DMS 273 treated with DMSO at 0.1 percent for 48 hours (cell line): ENCODE measurements at regions not wholly inside any gene's neighbourhood (a gene's known extent, or its start where the extent isn't known, plus 50 kb on each side); places are given as distances from the start of the nearest gene placed in this dataset.
"Not testable (repeated sequence)": the region's sequence is repeated elsewhere in the genome, so short reads cannot be mapped to it uniquely, and the experiment has no call there.

Source experiments
- DNase-seq: peaks from one replicate; lab custom pipeline; 2025; lab: John Stamatoyannopoulos, UW

GRCh38 chrX:148268673-148269072 is 231.7 kb upstream of the AFF2 start:
- no peak for DNase-seq

GRCh38 chrX:148269513-148269912 is 230.9 kb upstream of the AFF2 start:
- no peak for DNase-seq

- DNase-seq = no peak
Measured at GRCh38 chrX:148270499-148270898, 229.9 kb upstream of the AFF2 start.

- DNase-seq = no peak
Measured at GRCh38 chrX:148271263-148271662, 229.2 kb upstream of the AFF2 start.

GRCh38 chrX:148281920-148282319 is 218.5 kb upstream of the AFF2 start:
- DNase-seq = no peak

- DNase-seq = no peak
Measured at GRCh38 chrX:148282504-148282903, 217.9 kb upstream of the AFF2 start.

GRCh38 chrX:148284056-148284455 is 216.4 kb upstream of the AFF2 start:
- DNase-seq = no peak

- DNase-seq = no peak
Measured at GRCh38 chrX:148284821-148285220, 215.6 kb upstream of the AFF2 start.

GRCh38 chrX:148288451-148288850 is 212.0 kb upstream of the AFF2 start:
- DNase-seq = no peak

GRCh38 chrX:148290041-148290440 is 210.4 kb upstream of the AFF2 start:
- DNase-seq = no peak

- no peak for DNase-seq
Measured at GRCh38 chrX:148290931-148291330, 209.5 kb upstream of the AFF2 start.

GRCh38 chrX:148298737-148299136 is 201.7 kb upstream of the AFF2 start:
- DNase-seq = no peak

- DNase-seq = not testable (repeated sequence)
Measured at GRCh38 chrX:148305214-148305613, 195.2 kb upstream of the AFF2 start.

- DNase-seq = no peak
Measured at GRCh38 chrX:148309413-148309812, 191.0 kb upstream of the AFF2 start.

GRCh38 chrX:148310426-148311165 is 189.8 kb upstream of the AFF2 start:
- no peak for DNase-seq

- DNase-seq = no peak
Measured at GRCh38 chrX:148311544-148311943, 188.9 kb upstream of the AFF2 start.

GRCh38 chrX:148314876-148315275 is 185.5 kb upstream of the AFF2 start:
- DNase-seq = no peak

GRCh38 chrX:148316446-148316845 is 184.0 kb upstream of the AFF2 start:
- DNase-seq = no peak

- DNase-seq = no peak
Measured at GRCh38 chrX:148322906-148323305, 177.5 kb upstream of the AFF2 start.

- DNase-seq = no peak
Measured at GRCh38 chrX:148333989-148334388, 166.4 kb upstream of the AFF2 start.

- no peak for DNase-seq
Measured at GRCh38 chrX:148337873-148338272, 162.5 kb upstream of the AFF2 start.

GRCh38 chrX:148354916-148355315 is 145.5 kb upstream of the AFF2 start:
- no peak for DNase-seq

- DNase-seq = no peak
Measured at GRCh38 chrX:148361641-148362040, 138.8 kb upstream of the AFF2 start.

- DNase-seq = no peak
Measured at GRCh38 chrX:148363471-148364235, 136.8 kb upstream of the AFF2 start.
